HCT116 (cell line): ENCODE measurements at regions not wholly inside any gene's neighbourhood (a gene's known extent, or its start where the extent isn't known, plus 50 kb on each side); places are given as distances from the start of the nearest gene placed in this dataset.

ENCODE experiments used
- CEBPB ChIP-seq: IDR thresholded peaks from 2 replicates; pipeline ENCODE4 v1.6.1; 2012; ENCODE audit warnings: low read depth
- FOSL1 ChIP-seq: IDR thresholded peaks from 2 replicates; pipeline ENCODE4 v1.6.1; 2012; ENCODE audit warnings: low read depth
- MAX ChIP-seq: IDR thresholded peaks from 2 replicates; pipeline ENCODE4 v1.6.1; 2012
- POLR2A ChIP-seq: IDR thresholded peaks from 2 replicates; pipeline ENCODE4 v1.7.0; 2011; ENCODE audit warnings: borderline replicate concordance; ENCODE audit not compliant: insufficient read depth, insufficient read length; ENCODE audit errors: extremely low read depth
- POLR2AphosphoS5 ChIP-seq: IDR thresholded peaks from 2 replicates; pipeline ENCODE4 v1.6.1; 2011; ENCODE audit warnings: mild to moderate bottlenecking, low read depth, low read length, moderate library complexity
- RAD21 ChIP-seq: IDR thresholded peaks from 2 replicates; pipeline ENCODE4 v1.6.1; 2012; ENCODE audit warnings: low read depth, mild to moderate bottlenecking
- SRF ChIP-seq: IDR thresholded peaks from 2 replicates; pipeline ENCODE4 v1.6.1; 2012; ENCODE audit warnings: low read depth
- TCF7L2 ChIP-seq: IDR thresholded peaks from 2 replicates; pipeline ENCODE4 v1.7.0; 2011; ENCODE audit warnings: borderline replicate concordance, inconsistent platforms; ENCODE audit not compliant: insufficient read depth, insufficient read length; ENCODE audit errors: extremely low read depth
- ZNF274 ChIP-seq: fragments of 200-500 bp; sonication (Bioruptor generic); IDR thresholded peaks from 2 replicates; pipeline ENCODE4 v1.6.1; 2014; ENCODE audit warnings: mild to moderate bottlenecking, low read depth, low read length, inconsistent platforms
- TF ChIP-seq, protein P1 (sequence below), 3 experiments: fragments of 200-600 bp in 1 of 3; sonication (generic) in 1 of 3; IDR thresholded peaks in 2 of 3; conservative IDR thresholded peaks in 1 of 3; 2 replicates each; pipeline ENCODE4 v1.5.1; 2012 to 2017; ENCODE audit warnings: low read depth in 2 of 3, low read length in 2 of 3, antibody characterized with exemption in 1 of 3, borderline replicate concordance in 1 of 3, control low read depth in 1 of 3, mild to moderate bottlenecking in 1 of 3, mixed read lengths in 1 of 3, mixed run types in 1 of 3, moderate library complexity in 1 of 3; ENCODE audit not compliant: insufficient read depth in 1 of 3
- TF ChIP-seq, protein P2 (sequence below): IDR thresholded peaks from 2 replicates; pipeline ENCODE4 v1.6.1; 2012; ENCODE audit warnings: low read depth

GRCh38 chr1:9449976-9450696 is 89.1 kb upstream of the SLC25A33 start:
- TF ChIP-seq, protein P1, sequence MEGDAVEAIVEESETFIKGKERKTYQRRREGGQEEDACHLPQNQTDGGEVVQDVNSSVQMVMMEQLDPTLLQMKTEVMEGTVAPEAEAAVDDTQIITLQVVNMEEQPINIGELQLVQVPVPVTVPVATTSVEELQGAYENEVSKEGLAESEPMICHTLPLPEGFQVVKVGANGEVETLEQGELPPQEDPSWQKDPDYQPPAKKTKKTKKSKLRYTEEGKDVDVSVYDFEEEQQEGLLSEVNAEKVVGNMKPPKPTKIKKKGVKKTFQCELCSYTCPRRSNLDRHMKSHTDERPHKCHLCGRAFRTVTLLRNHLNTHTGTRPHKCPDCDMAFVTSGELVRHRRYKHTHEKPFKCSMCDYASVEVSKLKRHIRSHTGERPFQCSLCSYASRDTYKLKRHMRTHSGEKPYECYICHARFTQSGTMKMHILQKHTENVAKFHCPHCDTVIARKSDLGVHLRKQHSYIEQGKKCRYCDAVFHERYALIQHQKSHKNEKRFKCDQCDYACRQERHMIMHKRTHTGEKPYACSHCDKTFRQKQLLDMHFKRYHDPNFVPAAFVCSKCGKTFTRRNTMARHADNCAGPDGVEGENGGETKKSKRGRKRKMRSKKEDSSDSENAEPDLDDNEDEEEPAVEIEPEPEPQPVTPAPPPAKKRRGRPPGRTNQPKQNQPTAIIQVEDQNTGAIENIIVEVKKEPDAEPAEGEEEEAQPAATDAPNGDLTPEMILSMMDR (IDR thresholded peaks at IDR 0.05 in 2 of 3, conservative IDR thresholded peaks at IDR 0.05 in 1 of 3; ENCODE audit: borderline replicate concordance in 1 of 3, insufficient read depth in 1 of 3, low read depth in 2 of 3, low read length in 2 of 3): no peak
- TF ChIP-seq FOSL1 (no peak), SRF (no peak), ZNF274 (no peak), POLR2A (no peak), TCF7L2 (no peak), CEBPB (no peak), POLR2AphosphoS5 (no peak), MAX (no peak), RAD21 (no peak)
- TF ChIP-seq, protein P2, sequence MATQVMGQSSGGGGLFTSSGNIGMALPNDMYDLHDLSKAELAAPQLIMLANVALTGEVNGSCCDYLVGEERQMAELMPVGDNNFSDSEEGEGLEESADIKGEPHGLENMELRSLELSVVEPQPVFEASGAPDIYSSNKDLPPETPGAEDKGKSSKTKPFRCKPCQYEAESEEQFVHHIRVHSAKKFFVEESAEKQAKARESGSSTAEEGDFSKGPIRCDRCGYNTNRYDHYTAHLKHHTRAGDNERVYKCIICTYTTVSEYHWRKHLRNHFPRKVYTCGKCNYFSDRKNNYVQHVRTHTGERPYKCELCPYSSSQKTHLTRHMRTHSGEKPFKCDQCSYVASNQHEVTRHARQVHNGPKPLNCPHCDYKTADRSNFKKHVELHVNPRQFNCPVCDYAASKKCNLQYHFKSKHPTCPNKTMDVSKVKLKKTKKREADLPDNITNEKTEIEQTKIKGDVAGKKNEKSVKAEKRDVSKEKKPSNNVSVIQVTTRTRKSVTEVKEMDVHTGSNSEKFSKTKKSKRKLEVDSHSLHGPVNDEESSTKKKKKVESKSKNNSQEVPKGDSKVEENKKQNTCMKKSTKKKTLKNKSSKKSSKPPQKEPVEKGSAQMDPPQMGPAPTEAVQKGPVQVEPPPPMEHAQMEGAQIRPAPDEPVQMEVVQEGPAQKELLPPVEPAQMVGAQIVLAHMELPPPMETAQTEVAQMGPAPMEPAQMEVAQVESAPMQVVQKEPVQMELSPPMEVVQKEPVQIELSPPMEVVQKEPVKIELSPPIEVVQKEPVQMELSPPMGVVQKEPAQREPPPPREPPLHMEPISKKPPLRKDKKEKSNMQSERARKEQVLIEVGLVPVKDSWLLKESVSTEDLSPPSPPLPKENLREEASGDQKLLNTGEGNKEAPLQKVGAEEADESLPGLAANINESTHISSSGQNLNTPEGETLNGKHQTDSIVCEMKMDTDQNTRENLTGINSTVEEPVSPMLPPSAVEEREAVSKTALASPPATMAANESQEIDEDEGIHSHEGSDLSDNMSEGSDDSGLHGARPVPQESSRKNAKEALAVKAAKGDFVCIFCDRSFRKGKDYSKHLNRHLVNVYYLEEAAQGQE: no peak
